NCI-H2081 treated with DMSO at 0.1 percent for 48 hours (cell line): ENCODE measurements at regions not wholly inside any gene's neighbourhood (a gene's known extent, or its start where the extent isn't known, plus 50 kb on each side); places are given as distances from the start of the nearest gene placed in this dataset.
"Not testable (repeated sequence)": the region's sequence is repeated elsewhere in the genome, so short reads cannot be mapped to it uniquely, and the experiment has no call there.

Experiments
- DNase-seq: peaks from one replicate; lab custom pipeline; 2025; lab: John Stamatoyannopoulos, UW

DNA sequence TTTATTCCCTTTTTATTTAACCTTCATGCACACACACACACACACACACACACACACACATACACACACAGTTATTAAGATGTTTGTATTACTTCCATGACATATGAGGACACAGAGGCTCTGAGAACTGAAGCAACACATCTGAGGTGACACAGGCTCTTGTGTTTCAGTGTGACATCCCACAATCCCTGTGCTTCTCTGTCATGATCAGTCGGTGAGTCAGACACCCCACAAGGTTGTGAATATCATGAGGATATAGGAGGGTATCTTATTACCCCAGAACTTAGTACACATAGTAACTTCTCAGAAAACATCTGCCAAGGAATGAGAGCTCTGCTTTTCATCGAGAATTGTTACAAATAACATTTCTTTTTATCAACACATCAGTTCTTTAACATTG lies 459.3 kb downstream of the PLPP3 start:
- DNase-seq, result no peak

DNA sequence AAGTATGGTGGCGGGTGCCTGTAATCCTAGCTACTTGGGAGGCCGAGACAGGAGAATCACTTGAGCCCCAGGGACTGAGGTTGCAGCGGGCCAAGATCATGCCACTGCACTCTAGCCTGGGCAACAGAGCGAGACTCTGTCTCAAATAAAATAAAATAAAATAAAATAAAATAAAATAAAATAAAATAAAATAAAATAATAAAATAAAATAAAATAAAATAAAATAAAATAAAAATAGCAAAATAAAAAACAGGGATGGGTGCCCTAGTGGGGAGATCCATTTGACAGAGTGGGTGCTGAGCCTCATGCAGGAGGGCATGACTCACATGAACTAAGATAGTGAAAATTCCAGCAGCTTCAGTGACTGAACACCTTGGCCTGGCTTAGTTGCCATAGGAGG lies 460.7 kb downstream of the PLPP3 start:
- DNase-seq, result not testable (repeated sequence)

DNA sequence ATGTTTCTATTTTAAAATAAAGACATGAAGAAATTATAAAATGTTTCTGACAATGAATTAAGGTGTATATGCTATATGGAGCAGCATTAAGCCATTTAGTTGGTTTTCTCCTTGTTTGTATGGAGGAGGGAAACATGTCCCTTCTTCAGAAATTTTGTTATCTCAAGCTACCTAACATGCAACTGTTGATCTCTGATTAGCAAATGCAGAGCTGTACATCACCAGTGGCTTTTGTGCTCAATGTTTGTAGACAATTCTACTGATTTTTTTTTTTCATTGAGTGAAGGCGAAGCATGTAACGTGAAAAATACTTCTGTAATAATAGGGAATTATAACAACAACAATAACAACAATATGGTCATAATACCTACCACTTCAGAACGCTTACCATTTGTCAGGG lies 463.7 kb downstream of the PLPP3 start:
- no peak for DNase-seq

DNA sequence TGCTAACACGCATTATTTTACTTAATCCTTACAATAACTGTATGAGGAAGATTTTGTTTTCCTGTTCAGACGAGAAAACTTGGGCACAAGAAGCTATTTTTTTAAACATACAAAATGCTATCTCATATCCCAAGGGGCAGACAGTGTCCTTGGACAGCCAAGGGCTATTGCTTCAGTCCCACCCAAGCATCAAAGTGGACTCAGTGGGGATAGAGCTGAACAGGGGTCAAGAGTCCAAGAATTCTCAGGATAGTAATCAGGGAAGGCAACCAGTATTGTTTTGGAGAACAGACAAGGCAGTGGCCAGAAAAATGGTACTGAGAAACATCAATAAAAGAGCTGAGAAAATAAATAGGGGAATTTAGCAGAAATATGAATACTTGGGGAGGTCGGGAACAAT lies 465.7 kb downstream of the PLPP3 start:
- DNase-seq, result no peak

DNA sequence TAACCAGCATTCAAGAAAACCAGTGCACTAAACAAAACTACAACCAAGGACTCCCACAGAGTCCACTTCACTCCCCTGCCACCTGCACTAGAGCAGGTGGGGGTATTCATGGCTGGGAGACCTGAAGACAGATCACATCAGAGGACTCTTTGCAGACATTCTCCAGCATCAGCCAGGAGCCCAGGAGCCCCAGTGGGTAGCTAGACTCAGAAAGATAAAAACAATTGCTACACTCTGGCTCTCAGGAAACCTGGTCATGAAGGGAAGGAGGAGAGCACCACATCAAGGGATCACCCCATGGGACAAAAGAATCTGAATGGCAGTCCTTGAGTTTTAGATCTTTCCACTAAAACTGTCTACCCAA lies 472.1 kb downstream of the PLPP3 start:
- no peak for DNase-seq

DNA sequence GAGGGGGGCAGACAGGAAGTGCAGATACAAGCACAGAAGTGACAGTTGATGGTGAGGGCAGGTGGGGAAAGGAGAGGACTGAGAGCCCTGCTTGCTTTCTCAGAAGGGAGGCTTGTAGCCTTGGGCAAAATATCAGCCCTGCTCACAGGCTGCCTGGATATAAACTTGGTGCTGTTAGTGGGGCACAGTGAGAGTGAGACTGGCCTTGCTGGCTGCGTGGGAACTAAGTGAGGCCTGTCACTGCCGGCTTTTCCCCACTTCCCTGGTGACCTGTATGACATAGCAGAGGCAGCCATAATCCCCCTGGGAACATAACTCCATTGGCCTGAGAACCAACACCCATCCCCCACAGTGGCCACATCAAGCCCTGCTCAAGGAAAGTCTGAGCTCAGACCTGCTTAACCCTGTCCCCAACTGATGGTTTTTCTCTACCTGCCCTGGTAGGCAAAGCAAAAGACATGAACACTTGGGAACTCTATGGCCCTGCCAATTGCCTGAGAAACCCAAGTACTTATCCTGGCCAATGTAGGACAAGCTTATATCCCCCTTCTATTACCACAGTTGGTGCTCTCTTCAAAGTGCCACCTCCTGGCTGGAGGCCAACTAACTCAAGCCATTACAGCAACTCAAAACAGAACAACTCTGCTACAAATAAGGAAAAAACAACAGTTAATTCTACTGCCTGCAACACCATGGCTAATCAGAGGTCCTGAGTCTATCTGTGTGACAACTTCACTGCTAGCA lies 472.7 kb downstream of the PLPP3 start:
- no peak for DNase-seq

DNA sequence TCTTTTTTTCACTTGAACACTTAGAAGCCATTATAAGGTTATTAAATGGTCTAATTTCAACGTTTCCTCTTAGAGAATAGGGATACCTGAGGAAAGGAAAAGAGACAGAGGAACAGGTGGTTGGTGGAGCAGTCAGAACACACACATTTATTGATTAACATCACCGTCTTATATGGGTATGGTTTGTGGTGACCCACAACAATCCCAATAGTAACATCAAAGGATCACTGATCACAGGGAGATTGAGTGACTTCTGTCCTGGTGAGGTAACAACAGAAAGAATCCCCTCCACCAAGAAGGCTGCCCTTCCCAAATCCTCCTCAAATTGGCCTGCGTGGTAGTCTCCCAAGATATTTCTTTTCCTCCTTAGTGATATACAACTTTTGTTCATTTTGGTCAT lies 474.0 kb downstream of the PLPP3 start:
- no peak for DNase-seq

DNA sequence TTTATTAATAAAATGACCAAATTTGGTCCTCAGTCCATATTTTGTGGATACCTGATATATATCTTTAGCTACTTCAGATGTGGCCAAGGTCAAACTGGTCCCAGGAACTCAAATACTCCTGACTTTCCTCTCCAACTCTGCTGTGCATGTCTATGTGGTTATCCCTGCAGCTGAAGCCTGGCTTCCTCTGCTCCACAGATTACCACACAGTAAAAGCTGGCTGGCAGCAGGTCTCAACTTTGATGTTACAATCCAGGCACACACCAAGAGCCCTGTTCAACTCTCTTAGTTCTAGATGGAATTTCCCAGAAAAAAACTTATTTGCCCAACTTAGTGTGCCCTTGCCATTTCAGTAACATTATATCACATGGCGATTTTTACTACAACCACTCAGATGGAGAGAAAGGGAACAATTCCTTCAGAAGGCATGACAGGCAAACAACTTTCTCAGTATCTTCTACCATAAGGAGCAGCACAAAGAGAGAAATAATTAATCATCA lies 479.5 kb downstream of the PLPP3 start:
- DNase-seq, result no peak

DNA sequence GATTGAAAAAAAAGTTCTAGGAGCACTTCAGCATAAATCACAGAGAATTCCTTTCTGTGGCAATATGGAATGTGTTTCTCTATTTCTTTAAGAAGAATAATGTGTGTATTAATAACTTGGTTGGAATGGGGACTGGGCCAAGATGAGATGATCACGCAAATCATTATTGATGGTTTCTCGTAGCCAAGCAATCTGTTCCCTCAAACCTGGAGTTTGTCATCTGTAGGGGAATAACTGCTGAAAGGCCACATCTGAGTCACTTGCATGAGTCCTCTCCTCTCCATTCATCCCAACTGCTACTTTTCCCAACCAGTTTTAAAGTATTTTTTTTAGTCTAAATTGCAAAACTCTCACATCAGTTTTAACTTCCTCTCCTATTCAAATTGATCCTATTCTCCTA lies 480.4 kb downstream of the PLPP3 start:
- no peak for DNase-seq

DNA sequence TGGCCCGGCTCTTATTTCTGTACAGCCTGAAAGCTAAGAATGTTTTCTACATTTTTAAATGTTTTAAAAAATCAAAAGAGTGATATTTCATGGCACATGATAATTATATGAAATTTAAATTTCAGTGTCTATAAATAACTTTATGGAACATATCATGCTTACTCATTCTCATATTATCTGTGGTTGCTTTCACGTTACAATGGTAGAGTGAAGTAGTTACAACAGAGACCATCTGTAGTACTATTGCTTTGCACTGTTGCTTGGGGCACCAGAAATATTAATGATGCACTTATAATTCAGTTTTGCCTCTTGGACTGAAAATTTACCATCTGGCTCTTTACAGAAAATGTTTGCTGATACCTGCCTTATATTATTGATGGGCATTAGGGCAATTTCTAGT lies 481.6 kb downstream of the PLPP3 start:
- DNase-seq, result no peak

DNA sequence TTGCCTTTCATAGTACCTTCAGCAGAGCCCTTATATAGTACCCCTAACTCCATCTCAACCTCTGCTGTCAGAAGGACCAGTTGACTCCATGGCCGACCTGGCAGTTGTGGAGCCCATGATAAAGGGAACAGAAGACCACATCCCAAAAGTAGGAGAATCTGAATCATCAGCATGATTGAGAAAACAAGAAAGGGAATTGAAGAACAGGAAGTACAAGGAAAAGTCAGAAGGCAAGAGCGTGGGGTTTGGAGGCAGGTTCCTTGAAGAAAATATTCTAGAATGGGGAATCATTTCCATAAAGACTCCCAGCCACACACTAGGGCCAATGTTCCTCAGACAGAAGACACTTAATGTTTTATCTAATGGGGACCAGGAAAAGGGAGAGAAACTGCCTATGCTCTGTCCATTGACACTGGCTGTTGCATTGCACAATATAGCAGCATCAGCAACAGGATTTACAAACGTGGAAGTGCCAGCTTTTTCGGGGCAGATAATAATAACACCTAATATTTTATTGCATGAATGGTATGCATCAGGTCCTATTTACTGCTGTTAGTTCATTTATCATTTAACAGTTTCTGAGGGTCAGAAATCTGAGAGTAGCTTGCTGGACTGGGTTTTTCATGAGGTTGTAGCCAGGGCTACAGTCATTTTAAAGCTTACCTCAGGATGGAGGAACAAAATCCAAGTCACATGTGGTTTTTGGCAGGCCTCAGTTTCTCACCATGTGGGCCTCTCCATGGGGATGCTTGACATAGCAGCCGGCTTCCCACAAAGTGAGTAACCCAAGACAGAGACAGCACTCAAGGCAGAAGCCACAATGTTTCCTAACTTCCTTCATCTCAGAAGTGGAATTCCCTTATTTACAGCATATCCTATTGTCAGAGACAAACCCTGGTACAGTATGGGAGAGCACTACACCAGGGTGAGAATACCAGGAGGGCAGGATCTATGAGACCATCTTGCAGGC lies 483.4 kb downstream of the PLPP3 start:
- no peak for DNase-seq

DNA sequence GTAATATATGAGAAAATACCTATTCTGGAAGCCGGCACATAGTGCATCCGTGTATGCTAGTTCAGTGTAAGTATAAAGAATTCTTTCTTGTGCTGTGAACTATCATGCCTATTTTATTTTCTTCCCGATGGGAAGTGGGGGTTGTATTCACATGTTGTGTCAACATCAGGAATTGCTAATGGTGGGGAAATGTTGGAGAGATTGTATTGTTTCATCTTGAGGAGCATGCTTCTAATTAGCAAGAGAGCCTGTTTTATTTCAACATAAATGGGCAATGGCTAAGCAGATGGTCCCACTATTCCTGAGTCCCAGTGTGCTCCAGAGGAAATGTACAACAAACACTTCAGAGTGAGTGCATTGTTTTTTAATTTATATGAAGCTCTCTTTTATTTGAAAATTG lies 485.2 kb downstream of the PLPP3 start:
- no peak for DNase-seq

DNA sequence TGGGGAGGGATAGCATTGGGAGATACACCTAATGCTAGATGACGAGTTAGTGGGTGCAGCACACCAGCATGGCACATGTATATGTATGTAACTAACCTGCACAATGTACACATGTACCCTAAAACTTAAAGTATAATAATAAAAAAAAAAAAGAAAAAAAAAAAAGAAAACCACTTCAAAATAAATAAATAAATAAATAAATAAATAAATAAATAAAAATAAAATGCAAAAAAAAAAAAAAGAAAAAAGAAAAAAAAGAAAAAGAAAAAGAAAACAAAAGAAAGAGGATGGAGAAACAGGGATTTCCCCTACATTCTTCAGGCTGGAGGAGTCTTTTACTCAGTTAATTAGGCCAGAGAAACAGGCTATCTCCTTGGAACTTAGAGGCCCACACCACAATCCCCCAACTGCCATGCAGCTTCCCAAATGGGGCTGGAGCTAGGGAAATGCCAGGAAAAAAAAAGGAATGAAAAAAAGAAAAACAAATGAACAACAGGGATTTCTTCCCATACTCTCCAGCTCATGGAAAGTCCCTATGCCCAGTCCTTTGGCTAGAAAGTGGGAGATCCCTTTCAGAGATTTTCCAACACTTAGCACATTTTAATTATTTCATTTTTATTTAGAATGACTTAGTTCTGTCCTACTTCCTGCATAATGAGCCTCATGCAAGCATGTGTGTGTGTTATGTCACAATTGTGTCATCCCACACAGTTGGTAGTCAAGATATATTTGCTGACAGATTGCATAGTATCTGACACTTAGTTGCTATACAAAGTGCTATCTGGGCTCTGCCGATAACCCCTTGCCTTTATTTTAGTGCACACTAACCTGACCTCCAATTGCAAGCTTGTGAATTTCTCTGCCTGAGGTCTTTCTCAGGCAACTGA lies 486.4 kb downstream of the PLPP3 start:
- no peak for DNase-seq

DNA sequence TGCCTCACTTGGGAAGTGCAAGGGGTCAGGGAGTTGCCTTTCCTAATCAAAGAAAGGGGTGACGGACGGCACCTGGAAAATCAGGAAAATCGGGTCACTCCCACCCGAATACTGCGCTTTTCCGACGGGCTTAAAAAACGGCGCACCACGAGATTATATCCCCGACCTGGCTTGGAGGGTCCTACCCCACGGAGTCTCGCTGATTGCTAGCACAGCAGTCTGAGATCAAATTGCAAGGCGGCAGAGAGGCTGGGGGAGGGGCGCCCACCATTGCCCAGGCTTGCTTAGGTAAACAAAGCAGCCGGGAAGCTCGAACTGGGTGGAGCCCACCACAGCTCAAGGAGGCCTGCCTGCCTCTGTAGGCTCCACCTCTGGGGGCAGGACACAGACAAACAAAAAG lies 489.5 kb downstream of the PLPP3 start:
- DNase-seq, result not testable (repeated sequence)

DNA sequence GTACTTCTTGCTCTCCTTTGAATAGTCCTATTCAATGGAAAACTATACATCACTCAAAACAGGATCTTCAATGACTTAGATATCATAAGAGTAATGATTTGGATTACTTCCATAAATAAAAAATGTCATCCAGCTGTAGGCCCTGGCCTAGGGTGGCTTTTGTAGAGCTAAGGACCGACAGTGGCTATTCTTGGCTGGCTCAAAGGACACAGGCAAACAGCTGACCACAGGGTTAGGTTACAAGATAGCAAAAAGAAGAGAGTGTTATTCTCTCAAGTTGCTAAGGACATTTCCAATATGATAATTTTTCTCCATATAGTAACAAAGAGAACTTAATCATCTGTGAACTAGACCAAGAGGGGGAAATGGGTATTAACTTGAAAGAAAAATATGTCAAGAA lies 495.1 kb downstream of the PLPP3 start:
- DNase-seq, result no peak

DNA sequence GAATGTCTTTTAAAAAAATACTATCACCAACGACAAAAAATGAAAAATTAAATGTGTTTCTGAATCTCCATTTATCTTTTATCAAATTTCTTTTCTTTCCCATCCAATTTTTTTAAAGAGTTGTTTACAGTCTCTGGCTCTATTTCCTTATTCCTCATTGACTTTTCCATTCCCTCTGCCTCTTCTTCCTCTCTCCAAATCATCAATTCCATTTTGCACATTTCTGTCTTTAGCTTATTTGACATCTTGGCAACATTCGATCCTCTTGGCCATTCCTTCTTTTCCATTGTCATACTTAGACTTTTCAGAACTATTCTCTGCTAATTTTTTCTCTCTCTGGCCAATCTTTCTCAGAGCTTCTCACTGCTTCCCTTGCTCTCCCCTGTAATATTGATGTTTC lies 497.6 kb downstream of the PLPP3 start:
- DNase-seq, result no peak

DNA sequence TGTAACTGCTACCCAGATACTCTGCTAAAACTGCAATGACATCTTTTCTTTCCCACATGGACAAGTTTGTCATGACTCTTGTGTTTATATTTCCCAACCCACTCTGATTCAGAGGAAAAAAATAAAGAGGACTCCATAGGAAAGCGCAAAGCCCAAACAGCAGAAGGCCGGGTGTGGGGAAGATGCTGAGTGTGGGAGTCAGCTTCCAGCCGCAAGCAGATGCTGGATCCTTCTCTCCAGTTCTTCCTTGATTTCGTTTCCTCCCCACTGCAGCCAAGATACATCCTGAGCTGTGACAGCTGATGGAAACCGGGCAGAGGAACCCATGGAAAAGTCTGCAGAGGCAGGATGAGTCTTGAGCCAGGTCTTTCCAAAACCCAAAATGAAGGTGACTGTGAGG lies 498.2 kb downstream of the PLPP3 start:
- no peak for DNase-seq

DNA sequence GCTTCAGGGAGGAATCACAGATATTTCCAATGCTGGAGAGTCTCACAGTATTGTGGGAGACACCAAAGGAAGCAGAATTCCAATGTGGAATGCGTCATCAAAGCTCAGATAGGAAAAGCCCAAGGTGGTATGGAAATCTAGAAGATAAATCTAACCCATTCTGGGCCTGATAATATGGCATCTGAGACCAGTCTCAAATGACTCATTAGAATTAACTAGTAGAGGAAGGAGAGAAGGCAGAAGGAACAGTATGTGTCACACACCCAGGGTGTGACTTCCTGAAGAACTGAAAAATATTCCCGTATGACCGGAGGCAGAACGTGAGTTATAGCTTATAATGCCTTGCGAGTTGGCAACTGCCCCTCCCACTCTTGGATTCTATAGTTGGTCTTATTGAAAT lies 499.2 kb downstream of the PLPP3 start:
- no peak for DNase-seq

DNA sequence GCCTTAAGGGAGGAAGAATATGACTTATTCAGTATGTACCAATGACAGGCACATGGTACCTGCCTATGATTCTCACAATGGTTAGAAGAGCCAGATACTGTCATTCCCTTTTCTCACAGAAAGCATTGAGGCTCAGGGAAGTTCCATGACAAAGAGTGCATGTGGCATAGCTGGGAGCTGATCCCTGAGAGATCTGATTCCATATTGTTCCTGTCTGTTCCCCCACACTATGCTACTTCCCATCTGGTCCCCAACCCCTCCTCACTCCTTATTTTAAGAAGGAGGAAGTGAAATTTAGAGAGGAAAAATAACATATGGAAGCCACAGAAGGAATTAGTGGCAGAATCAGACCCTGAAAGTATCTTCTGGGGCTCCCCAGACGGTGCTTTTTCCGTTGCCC lies 500.0 kb downstream of the PLPP3 start:
- DNase-seq, result no peak

DNA sequence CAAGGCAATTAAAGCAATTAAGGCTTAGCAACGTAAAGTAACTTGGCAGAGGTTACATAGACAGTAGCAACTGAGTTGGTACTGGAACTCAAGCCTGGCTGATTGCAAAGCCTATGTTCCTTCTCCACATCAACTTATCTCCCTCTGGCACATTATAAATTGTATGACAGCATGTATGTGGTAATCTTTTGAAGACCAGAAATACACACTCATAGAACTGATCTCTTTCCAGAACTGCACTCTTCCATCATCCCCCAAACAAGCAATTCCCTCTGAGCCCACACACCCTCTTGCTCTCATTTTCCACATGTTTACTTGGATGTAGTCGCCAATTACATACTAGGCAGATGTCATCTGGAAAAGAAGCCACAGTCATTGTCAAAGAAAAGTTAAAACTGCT lies 502.2 kb downstream of the PLPP3 start:
- DNase-seq, result no peak

DNA sequence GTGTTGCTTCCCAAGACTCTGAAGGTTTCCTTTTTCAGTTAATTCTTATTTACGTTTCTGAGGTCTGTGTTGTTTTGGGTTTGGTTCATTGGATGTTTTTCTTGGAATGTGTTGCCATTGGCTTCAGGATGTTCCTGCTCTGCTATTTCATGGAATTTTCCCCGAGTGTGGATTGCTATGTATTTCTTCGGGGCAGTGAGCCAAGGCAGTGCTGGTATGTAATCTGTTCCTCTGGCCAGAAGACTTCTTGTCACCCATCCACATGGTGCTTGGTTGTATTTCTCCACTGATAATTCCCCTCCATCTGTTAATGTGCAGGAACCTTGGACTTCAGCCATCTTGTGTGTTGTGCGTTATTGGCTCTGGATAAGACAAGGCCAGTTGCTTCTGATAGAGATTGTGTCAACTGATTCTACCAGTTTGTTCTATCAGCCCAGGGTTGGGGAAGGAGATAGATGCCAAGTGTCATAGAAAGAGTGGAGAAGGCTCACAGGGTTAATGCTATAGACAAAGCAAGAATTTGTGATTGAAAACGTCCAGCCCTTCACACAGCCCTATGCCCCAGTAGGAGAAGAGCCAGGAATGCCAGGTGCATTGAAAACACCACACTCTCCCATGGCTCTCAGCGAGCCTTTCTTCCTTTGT lies 505.2 kb downstream of the PLPP3 start:
- DNase-seq, result no peak

DNA sequence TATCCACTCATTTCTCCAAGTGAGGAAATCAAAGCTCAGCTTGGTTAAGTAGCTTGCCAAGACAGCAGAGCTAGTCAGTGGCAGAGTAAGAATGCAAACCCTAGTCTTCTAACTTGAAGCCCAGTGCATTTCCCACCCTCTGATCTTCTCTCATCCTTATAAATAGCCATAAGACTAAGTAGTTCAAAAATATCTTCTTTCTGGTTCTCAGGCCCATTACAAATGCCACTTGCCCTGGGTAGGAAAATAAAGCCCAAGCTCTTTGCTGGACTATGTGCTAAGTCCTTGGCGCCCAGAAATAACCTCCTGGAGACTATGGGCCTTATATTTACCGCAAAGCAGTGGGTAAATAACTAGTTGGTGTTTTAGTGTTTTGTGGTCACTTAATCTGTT lies 505.8 kb downstream of the PLPP3 start:
- DNase-seq, result no peak
